Jurkat, Clone E6-1 (cell line): ENCODE measurements at regions not wholly inside any gene's neighbourhood (a gene's known extent, or its start where the extent isn't known, plus 50 kb on each side); places are given as distances from the start of the nearest gene placed in this dataset.
"Not testable (repeated sequence)": the region's sequence is repeated elsewhere in the genome, so short reads cannot be mapped to it uniquely, and the experiment has no call there.

ENCODE experiments used
- DNase-seq: peaks from one replicate; pipeline ENCODE4 v3.0.0-alpha.2; 2011; ENCODE audit warnings: low read depth, low spot score
- H3K4me3 ChIP-seq: 2 replicates; pipeline ENCODE4 v1.5.1; 2011; ENCODE audit warnings: mild to moderate bottlenecking, low read length, control low read depth, moderate library complexity

DNA sequence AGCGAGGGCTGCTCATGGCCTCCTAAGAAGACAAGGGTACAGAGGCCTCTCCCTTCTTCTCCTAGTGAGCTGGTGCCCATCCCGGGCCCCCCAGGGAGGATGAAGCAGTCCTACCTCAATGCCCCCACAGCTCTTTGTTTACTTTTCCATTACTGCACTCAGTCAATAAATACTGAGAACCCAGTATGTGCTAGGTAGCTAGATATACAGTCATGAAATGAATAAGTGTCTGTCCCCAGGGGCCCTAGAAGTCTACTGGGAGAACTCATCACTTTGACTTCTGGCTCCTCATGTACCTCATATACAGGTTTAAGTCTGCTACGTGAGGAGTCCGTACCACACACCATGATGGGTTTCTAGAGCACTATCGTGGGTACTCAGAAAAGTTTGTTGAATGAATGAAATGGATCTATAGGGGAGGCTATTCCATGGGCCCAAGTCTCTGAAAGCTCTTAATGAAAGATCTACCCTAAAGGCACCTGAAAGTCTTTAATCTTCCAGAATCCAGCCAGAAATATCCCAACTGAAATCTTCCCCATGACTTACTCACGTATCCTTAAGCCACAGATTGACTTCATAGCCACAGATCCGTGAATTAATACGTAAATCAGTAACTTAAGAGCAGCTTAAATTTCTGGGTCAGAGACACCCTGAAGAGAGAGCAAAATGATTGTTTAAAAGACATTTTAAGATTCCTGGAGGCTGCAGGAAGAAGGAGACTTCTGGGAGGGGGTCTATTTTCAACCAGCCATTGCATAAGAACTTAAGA is 51.6 kb upstream of the POMP start:
- no peak for DNase-seq

DNA sequence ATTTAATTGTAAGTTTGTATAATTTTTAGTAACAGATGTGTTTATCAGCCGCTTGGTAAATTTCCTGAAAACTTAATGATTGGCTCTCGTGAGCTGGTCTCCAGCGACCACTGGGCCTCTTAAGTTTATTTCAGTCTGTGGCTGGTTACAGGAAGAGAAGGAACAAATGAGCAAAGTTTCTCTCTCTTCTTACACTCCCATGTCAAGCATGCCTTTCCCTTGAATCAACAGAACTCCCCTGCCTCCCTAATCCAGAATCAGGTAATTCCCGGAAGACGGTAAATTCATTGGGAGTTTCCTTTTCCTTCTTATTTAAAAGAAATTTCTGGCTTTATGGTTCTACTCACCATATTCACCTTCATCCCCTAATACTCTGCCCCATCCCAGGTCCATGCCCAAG is 52.5 kb upstream of the POMP start:
- DNase-seq = no peak
- H3K4me3 ChIP-seq = no peak overlapping the region

More for the DNA sequence above, 51.6 kb upstream of the POMP start:
- H3K4me3 ChIP-seq = no peak overlapping the region

DNA sequence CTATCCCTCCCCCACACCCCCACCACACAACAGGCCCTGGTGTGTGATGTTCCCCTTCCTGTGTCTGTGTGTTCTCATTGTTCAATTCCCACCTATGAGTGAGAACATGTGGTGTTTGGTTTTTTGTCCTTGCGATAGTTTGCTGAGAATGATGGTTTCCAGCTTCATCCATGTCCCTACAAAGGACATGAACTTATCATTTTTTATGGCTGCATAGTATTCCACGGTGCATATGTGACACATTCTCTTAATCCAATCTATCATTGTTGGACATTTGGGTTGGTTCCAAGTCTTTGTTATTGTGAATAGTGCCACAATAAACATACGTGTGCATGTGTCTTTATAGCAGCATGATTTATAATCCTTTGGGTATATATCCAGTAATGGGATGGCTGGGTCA is 53.8 kb upstream of the POMP start:
- H3K4me3 ChIP-seq, DNase-seq: not testable (repeated sequence)

DNA sequence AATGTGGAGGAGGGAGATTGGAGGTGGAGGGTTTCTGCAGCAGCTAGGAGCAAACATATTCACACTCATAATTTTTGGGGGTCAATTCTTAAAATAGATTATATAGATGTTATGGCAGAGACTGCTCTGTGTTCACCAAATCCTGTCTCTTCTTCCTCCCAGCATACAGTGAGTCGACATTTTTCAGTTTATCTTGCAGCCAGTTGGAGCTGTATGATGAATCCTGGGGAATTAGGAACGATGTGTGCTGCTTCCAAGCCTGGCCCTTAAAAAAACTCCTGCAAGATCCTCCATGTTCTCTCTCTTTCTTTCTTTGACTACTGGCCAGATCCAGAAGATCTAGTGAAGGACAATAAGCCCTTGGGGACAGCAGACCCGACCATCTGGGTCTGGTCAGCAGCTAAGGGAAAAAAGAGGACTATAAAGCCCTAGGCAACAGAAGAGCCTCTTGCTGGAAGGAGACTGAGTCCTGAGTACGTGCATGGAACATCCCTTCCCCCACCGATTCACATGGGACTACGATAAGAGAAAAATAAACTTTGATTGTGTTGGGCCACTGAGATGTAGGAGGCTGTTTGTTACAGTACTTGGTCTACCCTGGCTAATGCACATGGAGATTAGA is 55.8 kb upstream of the POMP start:
- DNase-seq = no peak

DNA sequence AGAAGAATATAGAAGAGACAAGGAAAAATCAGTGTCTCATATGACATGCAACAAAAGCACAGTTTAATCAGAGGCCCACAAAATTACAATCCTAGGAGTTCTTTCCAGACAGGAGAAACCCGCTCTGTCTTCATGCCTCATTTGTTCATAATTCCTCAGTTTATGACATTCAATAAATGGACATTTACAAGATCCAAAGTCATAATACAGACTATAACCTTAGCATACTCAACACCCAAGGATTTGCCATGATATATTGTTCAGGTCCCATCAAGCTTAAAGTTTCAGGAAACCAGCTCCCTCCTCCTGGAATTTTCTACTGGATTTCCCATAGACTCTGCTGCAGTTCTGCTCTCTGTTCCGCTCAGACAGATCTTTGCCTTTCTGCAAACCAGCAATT is 56.4 kb upstream of the POMP start:
- no peak for DNase-seq
- no peak overlapping the region for H3K4me3 ChIP-seq

More for the DNA sequence above, 55.8 kb upstream of the POMP start:
- no peak overlapping the region for H3K4me3 ChIP-seq

DNA sequence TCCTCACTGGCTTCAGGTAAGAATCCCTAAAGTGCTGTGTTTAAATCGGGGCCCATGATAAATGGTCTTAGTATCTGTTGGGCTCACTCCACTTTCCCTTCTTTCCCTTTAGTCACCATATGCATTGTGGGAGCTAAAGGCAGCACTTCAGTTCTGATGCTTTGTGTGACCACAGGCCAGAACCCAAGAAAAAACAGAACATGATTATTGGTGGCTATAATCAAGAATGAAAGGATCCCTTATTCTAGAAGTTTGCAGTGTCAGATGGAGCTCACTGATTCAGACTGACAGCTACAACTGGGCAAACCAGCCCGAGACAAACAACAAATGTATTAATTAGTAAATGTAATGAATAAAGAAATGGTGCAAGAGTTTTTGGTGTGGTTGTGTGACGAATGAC is 57.3 kb upstream of the POMP start:
- DNase-seq = no peak
- no peak overlapping the region for H3K4me3 ChIP-seq

DNA sequence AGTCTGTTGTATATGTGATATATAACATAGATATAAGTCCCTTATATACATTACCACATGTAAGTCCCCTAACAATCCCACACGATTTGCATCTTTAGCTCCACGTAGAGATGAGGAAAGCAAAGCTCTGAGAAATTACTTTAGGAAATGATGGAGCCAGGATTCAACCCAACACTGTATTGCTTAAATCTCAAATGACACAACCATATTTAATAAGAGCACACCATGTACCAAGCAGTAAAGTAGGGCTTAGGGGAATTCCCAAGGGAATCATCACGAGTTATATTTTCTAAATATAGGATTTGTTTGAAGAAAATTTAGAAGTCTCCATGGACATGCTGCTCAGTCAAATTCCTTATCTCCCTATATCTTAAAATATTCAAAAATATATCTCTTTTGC is 61.3 kb upstream of the POMP start:
- no peak for DNase-seq
- no peak overlapping the region for H3K4me3 ChIP-seq

DNA sequence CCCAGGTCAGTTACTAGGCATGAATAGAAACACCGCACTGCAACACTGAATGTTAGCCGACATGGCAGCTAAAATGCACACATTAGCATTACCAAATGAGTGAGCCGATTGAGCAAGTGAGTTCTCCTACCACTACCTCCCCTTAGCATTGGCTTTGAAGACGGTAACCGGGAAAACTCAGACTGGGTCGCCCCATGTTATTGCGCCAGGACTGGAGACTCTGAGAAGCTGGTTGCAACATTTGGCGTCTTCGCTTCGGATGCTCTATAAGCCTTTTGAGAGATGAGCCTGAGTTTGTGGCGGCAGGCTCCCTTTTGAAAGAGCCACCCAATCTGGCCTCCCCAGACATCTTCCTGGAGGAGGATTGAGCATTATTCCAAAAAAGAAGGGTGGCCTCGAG is 68.5 kb upstream of the POMP start:
- no peak for DNase-seq
- H3K4me3 ChIP-seq = no peak overlapping the region

DNA sequence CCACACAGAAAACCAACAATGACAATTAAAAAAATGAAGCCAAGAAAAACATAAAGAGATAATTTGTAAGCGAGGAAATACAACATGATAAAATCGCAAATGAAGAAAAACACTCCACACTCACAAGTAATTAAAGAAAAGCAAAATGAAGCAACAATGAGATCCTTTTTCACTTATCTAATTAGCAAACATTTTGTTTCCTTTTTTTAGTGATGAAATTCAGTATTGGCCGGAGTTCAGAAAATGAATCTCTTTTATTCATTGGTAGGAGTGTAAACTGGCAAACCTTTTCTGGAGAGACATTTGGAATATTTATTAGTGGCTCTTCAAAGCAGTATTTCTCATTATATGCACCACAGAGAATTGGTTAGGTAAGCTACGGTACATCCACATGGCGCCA is 70.6 kb upstream of the POMP start:
- no peak overlapping the region for H3K4me3 ChIP-seq
- no peak for DNase-seq

DNA sequence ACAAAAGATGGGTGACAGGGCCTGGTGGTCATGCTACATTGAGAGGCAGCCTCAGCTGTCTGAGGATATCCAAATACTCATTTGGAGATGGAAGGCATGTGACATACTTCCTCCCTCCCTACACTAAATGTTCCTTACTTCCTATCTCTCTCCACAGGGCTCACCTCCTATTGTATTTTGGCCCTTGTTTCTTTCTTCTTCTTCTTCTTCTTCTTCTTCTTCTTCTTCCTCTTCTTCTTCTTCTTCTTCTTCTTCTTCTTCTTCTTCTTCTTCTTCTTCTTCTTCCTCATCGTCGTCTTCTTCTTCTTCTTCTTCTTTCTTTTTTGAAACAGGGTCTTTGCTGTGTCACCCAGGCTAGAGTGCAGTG is 71.8 kb upstream of the POMP start:
- no peak overlapping the region for H3K4me3 ChIP-seq
- no peak for DNase-seq

DNA sequence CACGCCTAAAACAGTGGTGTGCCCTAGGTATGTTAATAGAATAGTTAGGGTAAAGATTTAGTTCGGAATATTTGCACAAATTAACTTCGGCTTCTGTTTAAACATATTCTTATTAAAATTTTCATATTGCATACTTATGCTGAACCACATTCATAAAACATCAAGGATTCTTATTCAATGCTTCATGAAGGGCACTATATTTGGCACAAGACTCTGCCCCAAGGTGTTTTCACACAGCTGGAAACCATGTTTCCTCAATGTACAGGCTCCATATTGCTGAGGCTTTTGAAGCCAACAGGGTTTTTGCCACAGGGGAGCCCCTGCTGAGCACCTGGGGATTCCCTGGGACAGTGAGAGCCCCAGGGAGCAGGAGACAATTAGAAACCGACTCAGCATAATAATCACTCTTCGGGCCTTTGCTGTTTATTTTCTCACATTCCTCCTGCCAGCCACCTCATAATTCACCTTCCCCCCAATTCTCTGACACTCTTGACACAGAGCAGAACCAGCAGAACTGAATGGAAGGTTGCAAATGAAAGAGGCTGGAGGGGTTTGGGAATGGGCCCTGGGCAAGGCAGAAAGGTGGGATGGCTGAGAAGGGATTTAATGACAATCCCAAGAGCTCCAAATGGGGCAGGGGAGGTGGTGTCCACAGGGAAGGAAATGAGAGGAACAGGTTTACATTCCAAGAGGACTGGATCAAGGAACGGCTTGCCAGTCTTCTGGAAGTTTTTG is 72.3 kb upstream of the POMP start:
- no peak overlapping the region for H3K4me3 ChIP-seq
- DNase-seq = no peak

DNA sequence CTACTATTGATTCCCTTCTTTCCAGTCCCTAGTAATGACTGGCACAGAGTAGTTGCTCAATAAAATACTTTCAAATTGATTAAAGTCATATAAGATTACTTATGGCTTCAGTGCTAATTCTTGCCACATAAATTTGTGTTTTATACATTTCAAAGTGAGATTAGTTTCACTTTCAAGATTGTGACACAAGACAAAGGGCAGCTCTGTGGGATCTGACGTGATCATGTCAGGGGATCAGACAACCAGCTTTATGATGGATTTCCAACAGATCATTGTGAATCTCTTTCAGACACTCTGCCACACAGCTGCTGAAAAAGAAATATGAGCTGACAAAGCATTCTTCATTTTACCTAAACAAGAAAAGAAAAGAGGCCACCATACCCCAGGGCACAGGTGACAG is 73.4 kb upstream of the POMP start:
- H3K4me3 ChIP-seq = no peak overlapping the region
- DNase-seq = no peak

DNA sequence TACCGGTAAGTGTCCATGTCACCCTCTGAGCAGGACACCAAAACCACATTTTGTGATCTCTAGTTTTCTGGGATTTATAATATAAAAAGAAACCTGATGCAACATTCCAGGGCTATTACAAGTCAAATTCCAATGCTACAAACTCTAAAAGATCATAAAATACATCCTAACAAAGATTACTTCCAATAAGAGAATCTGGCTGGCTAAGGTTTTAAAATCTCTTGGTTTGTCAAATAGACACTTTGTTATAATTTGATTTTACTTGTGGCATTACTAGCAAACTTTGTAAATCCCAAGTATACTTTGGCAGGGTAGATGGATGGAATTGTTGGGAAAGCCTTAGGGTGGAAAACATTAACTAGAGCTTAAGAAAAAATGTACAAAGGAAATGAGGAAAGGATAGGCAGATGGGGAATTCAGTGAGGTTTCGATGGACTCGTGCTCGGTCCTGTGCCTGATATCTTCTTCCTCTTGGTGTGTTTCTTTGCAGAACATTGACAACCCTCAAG is 74.0 kb upstream of the POMP start:
- no peak for DNase-seq
- no peak overlapping the region for H3K4me3 ChIP-seq

DNA sequence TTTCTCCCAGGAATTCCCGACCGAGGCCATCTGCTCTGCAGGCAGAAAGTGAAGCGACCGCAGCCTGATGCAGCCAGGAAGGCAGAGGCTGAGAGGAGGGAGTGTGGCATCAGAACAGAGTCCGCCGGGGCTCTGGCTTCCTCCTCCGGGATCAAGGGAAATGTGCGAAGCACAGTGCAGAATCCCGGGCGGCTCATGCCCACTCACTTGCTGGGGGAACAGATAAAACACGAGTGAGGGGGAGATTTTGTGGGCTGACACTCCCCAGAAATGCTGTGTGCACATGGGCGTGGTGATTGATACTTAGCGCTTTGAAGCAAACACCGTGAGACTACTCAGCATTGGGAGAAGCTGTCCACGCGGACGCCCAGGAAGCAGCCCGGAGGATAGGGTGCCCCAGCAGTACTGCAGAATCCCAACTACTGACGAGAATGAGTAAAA is 75.3 kb upstream of the POMP start:
- DNase-seq = no peak
- H3K4me3 ChIP-seq = no peak overlapping the region

DNA sequence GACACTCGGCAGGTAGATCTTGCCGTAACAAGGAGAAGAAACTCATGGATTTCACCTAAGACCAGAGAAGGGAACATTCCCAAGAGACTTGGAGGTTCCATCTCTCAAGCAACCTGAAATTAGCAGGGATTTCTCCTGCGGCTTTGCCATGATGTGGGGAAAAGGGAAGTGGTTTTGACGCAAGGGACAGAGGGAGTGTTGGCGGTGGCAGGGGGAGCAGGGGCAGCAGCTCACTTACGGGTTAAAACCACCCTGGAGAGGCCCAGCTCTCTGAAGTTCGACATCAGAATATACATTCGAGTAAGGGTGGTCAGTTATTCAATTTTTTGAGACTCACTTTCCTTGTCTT is 76.1 kb upstream of the POMP start:
- no peak overlapping the region for H3K4me3 ChIP-seq
- DNase-seq = no peak

DNA sequence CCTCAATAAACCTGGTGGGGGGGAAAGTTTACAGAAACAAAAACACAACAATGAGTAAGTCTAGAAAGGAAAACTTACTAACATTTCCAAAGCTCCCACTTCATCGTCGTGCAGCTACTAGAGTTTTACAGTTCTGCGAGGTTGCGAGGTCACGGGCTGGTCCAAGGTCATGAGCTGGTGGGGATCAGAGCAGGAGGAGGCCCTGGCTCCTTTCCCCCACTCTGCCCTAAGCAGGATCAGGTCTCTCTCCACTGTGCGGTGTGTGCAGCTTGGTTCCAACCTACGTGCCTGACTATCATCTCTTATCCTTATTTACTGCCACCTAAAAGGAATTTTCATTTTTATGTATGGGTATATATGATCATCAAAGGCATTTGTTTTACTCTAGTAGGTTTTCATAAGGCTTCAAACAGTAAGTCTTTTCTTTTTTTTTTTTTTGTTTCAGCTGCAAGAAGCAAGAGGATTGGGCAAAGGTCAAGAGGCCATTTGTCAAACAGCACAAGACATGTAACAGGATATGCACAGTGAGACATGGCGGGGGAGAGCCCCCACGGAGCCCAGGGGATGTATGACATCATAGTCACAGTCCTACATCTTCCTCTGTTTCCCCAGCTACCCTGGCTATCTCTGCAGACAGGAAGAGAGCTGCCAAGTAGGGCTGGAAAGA is 76.6 kb upstream of the POMP start:
- no peak overlapping the region for H3K4me3 ChIP-seq
- no peak for DNase-seq

DNA sequence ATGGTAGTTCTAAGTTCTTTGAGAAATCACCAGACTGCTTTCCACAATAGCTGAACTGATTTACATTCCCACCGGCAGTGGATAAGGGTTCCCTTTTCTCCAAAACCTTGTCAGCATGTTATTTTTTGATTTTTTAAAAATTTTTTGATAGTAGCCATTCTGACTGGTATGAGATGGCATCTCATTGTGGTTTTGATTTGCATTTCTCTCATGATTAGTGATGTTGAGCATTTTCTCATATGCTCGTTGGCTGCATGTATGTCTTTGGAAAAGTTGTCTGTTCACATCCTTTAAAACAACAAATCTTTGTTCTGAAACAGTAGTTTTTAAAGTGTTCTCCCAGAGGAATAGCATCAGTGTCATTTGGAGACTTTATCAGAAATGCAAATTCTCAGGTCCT is 77.5 kb upstream of the POMP start:
- no peak for DNase-seq
- H3K4me3 ChIP-seq = no peak overlapping the region

DNA sequence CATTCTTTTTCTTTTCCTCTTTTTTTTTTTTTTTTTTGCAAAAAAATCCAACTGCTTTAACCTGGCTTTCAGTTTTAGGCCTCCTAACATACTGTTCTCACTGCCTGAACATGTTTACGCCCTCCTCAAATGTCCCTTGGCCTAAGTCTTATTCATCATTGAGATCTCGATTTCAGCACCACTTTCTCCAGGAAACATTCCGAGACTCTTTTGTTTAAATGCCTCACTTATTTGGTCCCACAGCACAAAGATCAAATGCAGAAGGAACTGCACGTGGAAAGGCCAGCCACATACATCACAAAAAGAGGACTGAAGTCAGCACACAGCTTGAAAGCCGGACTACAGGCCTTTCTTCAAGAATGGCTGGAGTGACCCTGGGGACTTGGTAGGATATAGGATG is 79.2 kb upstream of the POMP start:
- H3K4me3 ChIP-seq = no peak overlapping the region

DNA sequence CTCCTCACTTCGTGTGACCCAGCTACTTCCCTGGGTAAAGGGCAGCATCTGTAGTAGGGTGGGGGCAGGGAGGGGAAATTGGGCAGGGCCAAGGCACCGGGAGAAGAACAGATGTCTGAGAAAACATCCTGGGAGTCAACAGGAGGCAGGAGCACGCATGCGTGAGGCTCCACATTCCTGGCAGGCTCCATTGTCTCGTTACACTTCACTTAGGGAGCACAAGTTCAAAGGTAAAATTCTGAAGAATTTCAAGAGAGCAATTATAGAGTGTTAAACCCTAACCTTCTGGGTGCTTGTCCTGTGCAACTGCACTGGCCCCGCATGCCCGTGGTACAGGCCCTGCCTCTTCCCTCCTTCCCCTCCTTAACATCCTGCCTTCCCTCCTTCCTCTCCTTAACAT is 79.6 kb upstream of the POMP start:
- no peak overlapping the region for H3K4me3 ChIP-seq
- no peak for DNase-seq

More for the DNA sequence above, 79.2 kb upstream of the POMP start:
- DNase-seq = no peak

DNA sequence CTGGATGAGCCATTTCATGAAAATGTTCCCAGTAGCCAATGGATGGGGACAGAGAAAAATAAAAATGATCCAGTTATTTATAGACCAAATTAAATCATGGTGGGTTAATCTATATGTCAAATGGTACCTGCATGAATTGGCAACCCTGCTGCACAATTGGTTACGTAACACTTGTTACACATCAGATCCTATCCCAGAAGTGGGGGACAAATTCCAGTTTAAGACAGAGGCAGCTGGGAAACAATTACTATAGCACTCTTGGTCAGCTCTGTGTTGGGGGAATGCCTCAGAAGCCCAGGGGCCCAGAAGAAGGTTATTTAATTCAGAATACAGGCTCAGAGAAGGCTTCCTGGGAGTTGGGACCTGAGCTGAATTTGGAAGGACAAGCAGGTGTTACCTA is 81.1 kb upstream of the FLT1 start:
- H3K4me3 ChIP-seq = no peak overlapping the region
- DNase-seq = no peak
